ENCODE measurements at regions not wholly inside any gene's neighbourhood (a gene's known extent, or its start where the extent isn't known, plus 50 kb on each side); places are given as distances from the start of the nearest gene placed in this dataset.

DNA sequence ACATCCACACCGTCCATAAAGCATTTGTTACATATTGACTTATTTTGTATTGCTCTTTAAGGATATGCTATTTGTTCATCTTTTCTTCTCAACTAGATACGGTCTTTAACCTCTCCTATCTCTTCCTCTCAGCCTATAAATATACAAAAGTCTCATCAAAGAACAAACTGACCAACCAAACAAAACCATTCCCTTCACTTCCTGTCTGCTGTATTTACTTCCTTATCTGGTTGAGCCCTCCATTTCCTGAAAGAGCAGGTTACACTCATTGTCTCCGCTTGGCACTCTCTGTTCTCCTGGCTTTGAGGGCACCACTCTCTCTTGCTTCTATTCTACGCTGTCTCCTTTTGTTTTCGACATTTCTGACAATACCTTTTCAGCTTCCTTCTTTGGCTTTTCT, 431.9 kb upstream of the TCF4 start:
- DNase-seq, result no peak
- Mint-ChIP-seq H3K27me3 (peaks cover 0 to 2% (median 0%) of the 10 kb centered on the region in 5 donors), H3K27ac (no peak overlapping the region), H3K4me1 (peaks cover 0 to 5% (median 0%) of the 10 kb centered on the region in 4 donors), H3K4me3 (no peak overlapping the region), H3K9me3 (peaks cover 0 to 25% (median 2%) of the 10 kb centered on the region in 9 donors), H3K36me3 (no peaks in the 10 kb centered on the region)
- no peak for ATAC-seq
- POLR2A ChIA-PET, result no interaction called here

DNA sequence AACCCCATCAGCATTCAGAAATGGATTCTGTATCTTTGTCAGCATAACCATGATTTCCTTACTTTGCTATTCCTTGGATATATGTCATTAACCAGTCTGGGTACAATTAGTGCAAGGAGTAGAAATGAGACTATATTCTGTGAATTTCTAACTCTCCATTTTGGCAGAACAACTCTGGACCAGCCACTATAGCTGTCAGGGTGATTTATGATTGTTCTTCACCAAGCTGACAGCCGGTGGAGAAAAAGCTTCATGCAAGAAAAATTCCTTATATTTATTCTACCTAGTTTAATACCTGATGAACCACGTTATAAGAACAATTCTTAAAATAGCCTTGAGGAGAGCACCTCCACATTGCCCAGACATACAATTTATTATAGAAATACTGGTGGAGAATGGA, 431.2 kb upstream of the TCF4 start:
- POLR2A ChIA-PET, result no interaction called here
- Mint-ChIP-seq H3K27ac (no peak overlapping the region), H3K4me3 (no peak overlapping the region), H3K36me3 (no peaks in the 10 kb centered on the region), H3K4me1 (peaks cover 0 to 5% (median 0%) of the 10 kb centered on the region in 4 donors), H3K9me3 (peaks cover 0 to 32% (median 4%) of the 10 kb centered on the region in 9 donors), H3K27me3 (peaks cover 0 to 2% (median 0%) of the 10 kb centered on the region in 5 donors)
- DNase-seq (no peak), ATAC-seq (no peak)

DNA sequence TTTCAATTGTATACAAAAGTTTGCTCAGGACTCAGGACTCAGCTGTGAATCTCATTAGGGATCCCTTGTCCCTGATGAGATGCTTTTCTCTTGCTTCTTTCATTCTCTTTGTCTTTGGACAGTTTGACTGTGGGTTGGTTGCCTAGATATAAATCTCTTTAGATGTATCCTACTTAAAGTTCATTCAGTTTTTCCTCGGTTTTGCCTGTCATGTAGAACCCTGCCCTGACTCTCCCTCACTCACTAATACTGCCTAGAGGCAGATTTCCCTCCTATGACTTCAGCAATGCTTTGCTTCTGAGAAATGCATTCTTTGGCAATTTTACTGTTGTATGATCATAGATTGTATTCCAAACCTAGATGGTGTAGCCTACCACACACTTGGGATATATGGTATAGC, 421.4 kb upstream of the TCF4 start:
- no peaks in the 10 kb centered on the region for H3K4me1 Mint-ChIP-seq
- H3K27ac Mint-ChIP-seq, result no peak overlapping the region
- ATAC-seq, result no peak
- POLR2A ChIA-PET, result no interaction called here
- H3K9me3 Mint-ChIP-seq, result peaks cover 0 to 39% (median 11%) of the 10 kb centered on the region in 9 donors
- DNase-seq, result no peak
- no peaks in the 10 kb centered on the region for H3K36me3 Mint-ChIP-seq
- H3K27me3 Mint-ChIP-seq, result no peaks in the 10 kb centered on the region
- H3K4me3 Mint-ChIP-seq, result no peak overlapping the region

GRCh38 chr18:56003720-56004088, 415.7 kb upstream of the TCF4 start:
- Mint-ChIP-seq H3K27me3 (no peaks in the 10 kb centered on the region), H3K4me1 (no peaks in the 10 kb centered on the region), H3K36me3 (no peaks in the 10 kb centered on the region), H3K4me3 (no peak overlapping the region), H3K9me3 (no peaks in the 10 kb centered on the region), H3K27ac (no peak overlapping the region)
- no peak for ATAC-seq
- no peak for DNase-seq
- POLR2A ChIA-PET, result no interaction called here

GRCh38 chr18:56003009-56003719, 415.2 kb upstream of the TCF4 start:
- ATAC-seq (no peak), DNase-seq (no peak)
- POLR2A ChIA-PET, result no interaction called here
- Mint-ChIP-seq H3K27ac (no peak overlapping the region), H3K4me1 (no peaks in the 10 kb centered on the region), H3K27me3 (no peaks in the 10 kb centered on the region), H3K36me3 (no peaks in the 10 kb centered on the region), H3K9me3 (no peaks in the 10 kb centered on the region), H3K4me3 (no peak overlapping the region)

DNA sequence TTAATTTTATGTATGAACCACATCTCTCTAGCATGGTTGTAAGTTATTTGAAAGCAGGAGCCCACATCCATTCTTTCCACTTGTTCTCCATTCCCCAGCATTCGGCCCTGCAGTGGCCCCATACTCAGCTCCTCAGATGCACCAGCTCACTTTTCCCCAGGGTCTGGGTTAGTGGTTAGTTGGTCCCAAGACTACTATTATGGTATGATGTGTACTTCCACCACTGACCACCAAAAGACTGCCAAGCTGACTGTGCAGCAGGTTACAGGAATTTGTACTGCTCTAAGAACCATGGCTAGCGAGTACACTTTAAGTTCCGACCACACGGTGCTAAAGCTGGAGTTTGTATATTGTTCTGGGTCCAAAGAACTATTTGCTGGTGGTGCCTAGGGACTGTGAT, 413.6 kb upstream of the TCF4 start:
- H3K4me3 Mint-ChIP-seq, result no peak overlapping the region
- POLR2A ChIA-PET, result no interaction called here
- no peak for DNase-seq
- H3K36me3 Mint-ChIP-seq, result no peaks in the 10 kb centered on the region
- H3K4me1 Mint-ChIP-seq, result peaks cover 0 to 15% (median 0%) of the 10 kb centered on the region in 4 donors
- H3K27ac Mint-ChIP-seq, result no peak overlapping the region
- no peaks in the 10 kb centered on the region for H3K9me3 Mint-ChIP-seq
- ATAC-seq, result no peak
- peaks cover 0 to 4% (median 0%) of the 10 kb centered on the region in 5 donors for H3K27me3 Mint-ChIP-seq

GRCh38 chr18:56000041-56000440, 412.0 kb upstream of the TCF4 start:
- POLR2A ChIA-PET, result no interaction called here
- no peaks in the 10 kb centered on the region for H3K9me3 Mint-ChIP-seq
- peaks cover 0 to 15% (median 0%) of the 10 kb centered on the region in 4 donors for H3K4me1 Mint-ChIP-seq
- no peak overlapping the region for H3K4me3 Mint-ChIP-seq
- no peaks in the 10 kb centered on the region for H3K36me3 Mint-ChIP-seq
- no peak overlapping the region for H3K27ac Mint-ChIP-seq
- no peak for DNase-seq
- H3K27me3 Mint-ChIP-seq, result peaks cover 0 to 4% (median 0%) of the 10 kb centered on the region in 5 donors
- no peak for ATAC-seq

DNA sequence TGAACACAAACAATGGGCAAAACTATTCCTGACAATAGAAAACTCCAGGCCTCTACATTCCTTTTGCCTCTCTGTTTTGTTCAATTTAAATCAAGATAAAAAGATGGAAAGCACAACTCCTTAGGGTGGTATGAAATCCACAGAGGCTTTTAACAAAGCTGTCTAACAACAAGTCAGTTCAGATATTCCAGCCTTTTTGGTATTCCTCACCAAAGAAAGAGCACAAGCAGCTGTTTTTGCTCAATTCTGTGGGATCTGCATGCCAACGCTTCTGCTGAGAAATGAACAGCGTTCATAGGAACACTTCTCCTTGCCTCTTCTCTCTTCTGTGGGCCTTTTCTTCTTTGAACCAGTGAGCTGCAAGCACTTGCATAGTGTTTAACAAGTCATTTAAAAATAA, 411.6 kb upstream of the TCF4 start:
- H3K4me1 Mint-ChIP-seq, result peaks cover 0 to 15% (median 0%) of the 10 kb centered on the region in 4 donors

DNA sequence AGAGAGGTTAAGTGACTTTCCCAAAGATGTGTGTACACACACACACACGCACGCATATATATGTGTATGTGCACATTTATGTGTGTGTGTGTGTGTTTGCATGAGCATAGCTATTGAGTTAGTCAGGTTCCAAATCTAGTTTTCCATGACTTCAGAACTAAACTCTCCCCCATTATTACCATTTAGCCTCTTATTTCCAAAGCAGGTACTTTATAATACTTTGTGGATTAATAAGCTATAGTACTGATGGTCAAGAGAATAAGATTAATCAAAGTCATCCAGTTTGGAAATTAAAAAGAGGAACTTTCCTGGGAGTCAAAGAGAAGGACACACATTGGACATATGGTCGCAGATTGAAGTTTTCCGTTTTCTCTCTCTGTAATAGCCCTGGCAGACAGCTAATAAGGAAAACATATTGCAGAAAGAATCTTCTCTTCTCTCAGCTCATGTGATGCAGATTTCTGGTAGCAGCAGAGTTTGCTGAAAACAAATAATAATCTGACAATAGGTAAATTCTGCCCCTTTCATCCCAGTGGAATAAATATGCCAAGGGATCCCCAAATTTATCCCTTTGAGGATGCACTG, 410.9 kb upstream of the TCF4 start:
- Mint-ChIP-seq H3K4me3 (no peak overlapping the region), H3K27me3 (peaks cover 0 to 4% (median 0%) of the 10 kb centered on the region in 5 donors), H3K36me3 (no peaks in the 10 kb centered on the region), H3K9me3 (no peaks in the 10 kb centered on the region), H3K27ac (no peak overlapping the region), H3K4me1 (peaks cover 0 to 15% (median 0%) of the 10 kb centered on the region in 4 donors)
- ATAC-seq (no peak), DNase-seq (no peak)
- POLR2A ChIA-PET, result no interaction called here

More for the DNA sequence above, 411.6 kb upstream of the TCF4 start:
- no peak for ATAC-seq
- H3K9me3 Mint-ChIP-seq, result no peaks in the 10 kb centered on the region
- POLR2A ChIA-PET, result no interaction called here
- DNase-seq, result no peak
- peaks cover 0 to 4% (median 0%) of the 10 kb centered on the region in 5 donors for H3K27me3 Mint-ChIP-seq
- H3K27ac Mint-ChIP-seq, result no peak overlapping the region
- H3K36me3 Mint-ChIP-seq, result no peaks in the 10 kb centered on the region
- H3K4me3 Mint-ChIP-seq, result no peak overlapping the region

GRCh38 chr18:55998071-55998522, 410.1 kb upstream of the TCF4 start:
- POLR2A ChIA-PET, result no interaction called here
- Mint-ChIP-seq H3K27ac (no peak overlapping the region), H3K4me1 (peaks cover 0 to 15% (median 0%) of the 10 kb centered on the region in 4 donors), H3K9me3 (no peaks in the 10 kb centered on the region), H3K27me3 (peaks cover 0 to 4% (median 0%) of the 10 kb centered on the region in 5 donors), H3K4me3 (no peak overlapping the region), H3K36me3 (no peaks in the 10 kb centered on the region)
- ATAC-seq, result no peak
- no peak for DNase-seq

- Mint-ChIP-seq H3K4me3 (peak overlapping the region in 1 of 10 donors; percentile 43), H3K4me1 (peaks cover 0 to 15% (median 0%) of the 10 kb centered on the region in 4 donors), H3K36me3 (no peaks in the 10 kb centered on the region), H3K27ac (no peak overlapping the region), H3K27me3 (peaks cover 0 to 4% (median 0%) of the 10 kb centered on the region in 5 donors), H3K9me3 (peaks cover 0 to 2% (median 0%) of the 10 kb centered on the region in 9 donors)
- POLR2A ChIA-PET, result no interaction called here
- no peak for DNase-seq
- ATAC-seq, result no peak
These were observed 409.2 kb upstream of the TCF4 start for GRCh38 chr18:55997151-55997561.

GRCh38 chr18:55996717-55997116, 408.7 kb upstream of the TCF4 start:
- POLR2A ChIA-PET, result no interaction called here
- no peak overlapping the region for H3K4me3 Mint-ChIP-seq
- H3K36me3 Mint-ChIP-seq, result no peaks in the 10 kb centered on the region
- ATAC-seq (no peak), DNase-seq (no peak)
- peaks cover 0 to 4% (median 0%) of the 10 kb centered on the region in 5 donors for H3K27me3 Mint-ChIP-seq
- peaks cover 0 to 3% (median 0%) of the 10 kb centered on the region in 9 donors for H3K9me3 Mint-ChIP-seq
- H3K27ac Mint-ChIP-seq, result no peak overlapping the region
- H3K4me1 Mint-ChIP-seq, result peaks cover 0 to 15% (median 0%) of the 10 kb centered on the region in 4 donors

DNA sequence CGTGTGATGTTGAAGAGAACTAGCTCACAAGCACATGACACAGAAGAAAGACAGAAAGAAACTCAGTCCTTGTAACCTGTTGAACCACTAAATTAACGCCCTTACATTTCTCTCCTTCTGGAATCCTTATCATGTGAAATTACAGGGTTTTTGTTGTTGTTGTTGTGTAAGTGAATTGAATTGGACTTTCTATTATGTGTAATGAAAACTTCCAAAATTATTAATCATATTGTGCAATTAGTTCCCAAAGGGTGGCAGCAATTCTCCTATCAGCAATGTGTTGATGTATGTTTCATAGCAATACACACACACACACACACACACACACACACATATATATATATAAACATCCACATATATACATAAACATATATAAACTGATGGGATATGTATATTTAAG, 402.2 kb upstream of the TCF4 start:
- H3K4me1 Mint-ChIP-seq, result no peaks in the 10 kb centered on the region
- H3K4me3 Mint-ChIP-seq, result no peak overlapping the region
- DNase-seq, result no peak
- no peaks in the 10 kb centered on the region for H3K36me3 Mint-ChIP-seq
- no peaks in the 10 kb centered on the region for H3K27me3 Mint-ChIP-seq
- POLR2A ChIA-PET, result no interaction called here
- no peak overlapping the region for H3K27ac Mint-ChIP-seq
- peaks cover 0 to 21% (median 4%) of the 10 kb centered on the region in 9 donors for H3K9me3 Mint-ChIP-seq
- no peak for ATAC-seq
